Stimulated activated memory B cell treated with anti-CD40 and anti-IgM and Interleukin-4, amounts not matched to agents 10 μg/mL and 1 μg/mL and 100 μg/mL, for 72 hours (primary cell): ENCODE measurements at regions not wholly inside any gene's neighbourhood (a gene's known extent, or its start where the extent isn't known, plus 50 kb on each side); places are given as distances from the start of the nearest gene placed in this dataset.
"Not testable (repeated sequence)": the region's sequence is repeated elsewhere in the genome, so short reads cannot be mapped to it uniquely, and the experiment has no call there.

Experiments used
- ATAC-seq: fragments of 150-1000 bp; cut with Tn5 transposase; 2 replicates; pipeline ENCODE4 v1.10.0; 2021
- H3K27ac Mint-ChIP-seq: one replicate; pipeline ENCODE4 v1.8.0; 2022; ENCODE audit warnings: mild to moderate bottlenecking, mixed read lengths
- H3K27me3 Mint-ChIP-seq: one replicate; pipeline ENCODE4 v1.8.0; 2022; ENCODE audit warnings: mixed read lengths
- H3K36me3 Mint-ChIP-seq: one replicate; pipeline ENCODE4 v1.8.0; 2022; ENCODE audit warnings: mixed read lengths
- H3K4me1 Mint-ChIP-seq: one replicate; pipeline ENCODE4 v1.8.0; 2022; ENCODE audit warnings: mixed read lengths
- H3K4me3 Mint-ChIP-seq: one replicate; pipeline ENCODE4 v1.8.0; 2022; ENCODE audit warnings: mild to moderate bottlenecking, moderate library complexity, mixed read lengths
- H3K9me3 Mint-ChIP-seq: one replicate; pipeline ENCODE4 v1.8.0; 2022; ENCODE audit warnings: mixed read lengths

GRCh38 chr16:87045466-87046216, 271.6 kb downstream of the C16orf95 start:
- no peak overlapping the region for H3K27ac Mint-ChIP-seq
- no peak for ATAC-seq
- peaks cover 29% of the 10 kb centered on the region for H3K27me3 Mint-ChIP-seq
- H3K9me3 Mint-ChIP-seq, result peaks cover 3% of the 10 kb centered on the region
- no peaks in the 10 kb centered on the region for H3K36me3 Mint-ChIP-seq
- no peak overlapping the region for H3K4me3 Mint-ChIP-seq
- peaks cover 12% of the 10 kb centered on the region for H3K4me1 Mint-ChIP-seq

GRCh38 chr16:87046235-87046634, 271.0 kb downstream of the C16orf95 start:
- Mint-ChIP-seq H3K4me1 (peaks cover 11% of the 10 kb centered on the region), H3K27me3 (peaks cover 26% of the 10 kb centered on the region), H3K4me3 (no peak overlapping the region), H3K36me3 (no peaks in the 10 kb centered on the region), H3K27ac (no peak overlapping the region), H3K9me3 (peaks cover 3% of the 10 kb centered on the region)
- no peak for ATAC-seq

GRCh38 chr16:87047221-87048037, 269.8 kb downstream of the C16orf95 start:
- Mint-ChIP-seq H3K4me3 (no peak overlapping the region), H3K27me3 (peaks cover 16% of the 10 kb centered on the region), H3K27ac (no peak overlapping the region), H3K36me3 (no peaks in the 10 kb centered on the region), H3K9me3 (peaks cover 3% of the 10 kb centered on the region), H3K4me1 (peaks cover 6% of the 10 kb centered on the region)
- no peak for ATAC-seq

DNA sequence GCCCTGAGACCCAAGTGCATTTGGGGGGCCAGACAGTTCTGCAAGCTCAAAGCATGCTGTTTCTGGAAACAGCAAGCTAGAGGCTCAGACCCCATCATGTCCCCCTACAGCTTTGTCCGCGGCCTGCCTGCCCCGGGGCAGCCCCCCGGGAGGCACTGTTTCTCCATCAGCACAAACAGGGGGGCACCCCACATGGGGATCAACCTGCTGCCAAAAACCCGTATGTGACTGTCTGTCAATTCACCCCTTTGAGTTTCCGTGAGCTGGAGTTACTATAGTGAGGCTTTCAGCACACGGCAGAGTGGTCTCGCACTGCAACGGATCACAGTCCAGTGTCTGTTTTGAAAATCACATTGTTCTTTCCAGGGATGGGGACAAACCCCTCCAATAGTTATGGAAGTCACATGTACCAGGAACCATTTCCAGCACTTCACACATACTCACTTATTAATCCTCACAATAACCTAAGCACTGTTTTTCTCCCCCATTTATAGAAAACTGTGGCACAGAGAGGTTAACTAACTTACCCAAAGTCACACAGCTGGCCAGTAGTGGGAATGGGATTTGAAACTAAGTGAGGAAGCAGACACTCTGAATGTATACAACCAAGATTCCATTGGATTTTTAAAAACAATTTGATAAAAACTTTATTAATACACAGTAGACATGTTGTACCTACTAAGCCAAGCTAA, 269.0 kb downstream of the C16orf95 start:
- Mint-ChIP-seq H3K27me3 (peaks cover 16% of the 10 kb centered on the region), H3K9me3 (peaks cover 3% of the 10 kb centered on the region), H3K36me3 (no peaks in the 10 kb centered on the region), H3K27ac (no peak overlapping the region), H3K4me1 (peaks cover 6% of the 10 kb centered on the region), H3K4me3 (no peak overlapping the region)
- no peak for ATAC-seq

DNA sequence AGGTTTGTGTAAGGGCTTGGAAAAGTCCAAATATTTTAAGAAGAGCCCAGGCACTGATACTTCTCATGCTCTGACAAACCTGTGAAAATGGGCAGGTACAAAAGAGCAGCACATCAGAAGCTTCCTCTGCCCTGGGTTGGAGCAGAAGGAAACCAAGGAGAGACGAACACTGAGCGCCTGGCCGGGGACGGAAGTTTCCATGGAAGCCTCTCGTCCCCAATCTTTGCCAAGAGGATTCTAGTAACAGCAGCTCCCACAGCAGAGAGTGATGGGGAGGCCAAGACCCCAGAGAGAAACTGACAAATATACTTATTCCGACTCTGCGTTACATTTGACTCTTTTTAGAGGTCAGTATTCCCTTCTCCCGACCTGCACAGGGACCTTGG, 268.5 kb downstream of the C16orf95 start:
- H3K27me3 Mint-ChIP-seq, result peaks cover 16% of the 10 kb centered on the region
- ATAC-seq, result no peak
- no peaks in the 10 kb centered on the region for H3K36me3 Mint-ChIP-seq
- peaks cover 4% of the 10 kb centered on the region for H3K4me1 Mint-ChIP-seq
- peaks cover 3% of the 10 kb centered on the region for H3K9me3 Mint-ChIP-seq
- H3K4me3 Mint-ChIP-seq, result no peak overlapping the region
- no peak overlapping the region for H3K27ac Mint-ChIP-seq

DNA sequence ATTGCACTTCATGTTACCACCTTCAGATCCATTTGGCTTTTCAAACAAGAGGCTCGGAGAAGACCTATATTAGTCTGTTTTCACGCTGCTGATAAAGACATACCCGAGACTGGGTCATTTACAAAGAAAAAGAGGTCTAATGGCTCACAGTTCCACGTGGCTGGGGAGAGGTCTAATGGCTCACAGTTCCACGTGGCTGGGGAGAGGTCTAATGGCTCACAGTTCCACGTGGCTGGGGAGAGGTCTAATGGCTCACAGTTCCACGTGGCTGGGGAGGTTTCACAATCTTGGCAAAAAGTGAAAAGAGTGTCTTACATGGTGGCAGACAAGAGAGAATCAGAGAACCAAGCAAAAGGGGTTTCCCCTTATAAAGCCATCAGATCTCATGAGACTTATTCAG, 268.0 kb downstream of the C16orf95 start:
- not testable (repeated sequence) for H3K9me3 Mint-ChIP-seq, H3K4me1 Mint-ChIP-seq, H3K4me3 Mint-ChIP-seq, ATAC-seq, H3K27ac Mint-ChIP-seq, H3K36me3 Mint-ChIP-seq
- peaks cover 16% of the 10 kb centered on the region for H3K27me3 Mint-ChIP-seq

- H3K36me3 Mint-ChIP-seq, result peaks cover 4% of the 10 kb centered on the region
- H3K4me1 Mint-ChIP-seq, result no peaks in the 10 kb centered on the region
- no peak for ATAC-seq
- no peak overlapping the region for H3K27ac Mint-ChIP-seq
- peaks cover 15% of the 10 kb centered on the region for H3K27me3 Mint-ChIP-seq
- H3K9me3 Mint-ChIP-seq, result peaks cover 9% of the 10 kb centered on the region
- H3K4me3 Mint-ChIP-seq, result no peak overlapping the region
These were observed 267.1 kb downstream of the C16orf95 start for GRCh38 chr16:87050142-87050541.

GRCh38 chr16:87051526-87052320, 265.5 kb downstream of the C16orf95 start:
- no peak overlapping the region for H3K4me3 Mint-ChIP-seq
- no peaks in the 10 kb centered on the region for H3K4me1 Mint-ChIP-seq
- no peak overlapping the region for H3K27ac Mint-ChIP-seq
- peaks cover 15% of the 10 kb centered on the region for H3K27me3 Mint-ChIP-seq
- peaks cover 4% of the 10 kb centered on the region for H3K36me3 Mint-ChIP-seq
- ATAC-seq, result no peak
- peaks cover 9% of the 10 kb centered on the region for H3K9me3 Mint-ChIP-seq

GRCh38 chr16:87052506-87052905, 264.7 kb downstream of the C16orf95 start:
- peaks cover 9% of the 10 kb centered on the region for H3K9me3 Mint-ChIP-seq
- H3K27me3 Mint-ChIP-seq, result peaks cover 15% of the 10 kb centered on the region
- no peak overlapping the region for H3K27ac Mint-ChIP-seq

GRCh38 chr16:87053016-87053982, 263.9 kb downstream of the C16orf95 start:
- no peaks in the 10 kb centered on the region for H3K4me1 Mint-ChIP-seq
- H3K4me3 Mint-ChIP-seq, result no peak overlapping the region
- ATAC-seq, result no peak
- H3K9me3 Mint-ChIP-seq, result peaks cover 9% of the 10 kb centered on the region
- H3K27ac Mint-ChIP-seq, result no peak overlapping the region
- peaks cover 4% of the 10 kb centered on the region for H3K36me3 Mint-ChIP-seq
- peaks cover 15% of the 10 kb centered on the region for H3K27me3 Mint-ChIP-seq

More at GRCh38 chr16:87052506-87052905, 264.7 kb downstream of the C16orf95 start:
- peaks cover 4% of the 10 kb centered on the region for H3K36me3 Mint-ChIP-seq
- no peak for ATAC-seq
- no peaks in the 10 kb centered on the region for H3K4me1 Mint-ChIP-seq
- no peak overlapping the region for H3K4me3 Mint-ChIP-seq

GRCh38 chr16:87054154-87054553, 263.0 kb downstream of the C16orf95 start:
- Mint-ChIP-seq H3K27me3 (peaks cover 15% of the 10 kb centered on the region), H3K27ac (no peak overlapping the region), H3K4me3 (no peak overlapping the region), H3K9me3 (peaks cover 9% of the 10 kb centered on the region), H3K4me1 (no peaks in the 10 kb centered on the region), H3K36me3 (peaks cover 4% of the 10 kb centered on the region)
- ATAC-seq, result no peak

- Mint-ChIP-seq H3K27me3 (peaks cover 18% of the 10 kb centered on the region), H3K4me1 (no peaks in the 10 kb centered on the region), H3K36me3 (peaks cover 4% of the 10 kb centered on the region), H3K27ac (no peak overlapping the region), H3K9me3 (peaks cover 5% of the 10 kb centered on the region), H3K4me3 (no peak overlapping the region)
- ATAC-seq, result no peak
These were observed 262.3 kb downstream of the C16orf95 start for GRCh38 chr16:87054856-87055255.

- peaks cover 4% of the 10 kb centered on the region for H3K36me3 Mint-ChIP-seq
- ATAC-seq, result no peak
- H3K27me3 Mint-ChIP-seq, result peaks cover 29% of the 10 kb centered on the region
- peaks cover 8% of the 10 kb centered on the region for H3K4me1 Mint-ChIP-seq
- H3K9me3 Mint-ChIP-seq, result peaks cover 5% of the 10 kb centered on the region
- H3K27ac Mint-ChIP-seq, result no peak overlapping the region
- no peak overlapping the region for H3K4me3 Mint-ChIP-seq
These were observed 261.1 kb downstream of the C16orf95 start for GRCh38 chr16:87056083-87056482.

- H3K4me1 Mint-ChIP-seq, result peaks cover 8% of the 10 kb centered on the region
- H3K9me3 Mint-ChIP-seq, result peaks cover 5% of the 10 kb centered on the region
- peak; percentile 9 for ATAC-seq
- no peak overlapping the region for H3K27ac Mint-ChIP-seq
- H3K4me3 Mint-ChIP-seq, result no peak overlapping the region
- H3K27me3 Mint-ChIP-seq, result peaks cover 29% of the 10 kb centered on the region
- H3K36me3 Mint-ChIP-seq, result peaks cover 4% of the 10 kb centered on the region
These were observed 260.6 kb downstream of the C16orf95 start for GRCh38 chr16:87056551-87056950.
